Prostate gland (tissue), 2 donors: ENCODE measurements at regions not wholly inside any gene's neighbourhood (a gene's known extent, or its start where the extent isn't known, plus 50 kb on each side); places are given as distances from the start of the nearest gene placed in this dataset.

ENCODE experiments used
- POLR2A ChIP-seq: fragments of 450-650 bp; IDR thresholded peaks from one replicate; pipeline ENCODE4 v1.6.1; 2016; ENCODE audit warnings: antibody characterized with exemption, mild to moderate bottlenecking
- POLR2AphosphoS5 ChIP-seq: sonication (generic); formaldehyde crosslinking; IDR thresholded peaks from one replicate; pipeline ENCODE4 v1.6.1; 2017; ENCODE audit warnings: antibody characterized with exemption
- TF ChIP-seq, protein P1 (sequence below), 4 experiments: fragments of 200-600 bp in 2 of 4; fragments of 450-650 bp in 2 of 4; sonication (generic) in 2 of 4; IDR thresholded peaks; 1 replicate in 3 of 4; 2 replicates in 1 of 4; pipeline ENCODE4 v1.5.1; 2016 to 2019; ENCODE audit warnings: antibody characterized with exemption in 4 of 4, mild to moderate bottlenecking in 2 of 4, moderate library complexity in 2 of 4

DNA sequence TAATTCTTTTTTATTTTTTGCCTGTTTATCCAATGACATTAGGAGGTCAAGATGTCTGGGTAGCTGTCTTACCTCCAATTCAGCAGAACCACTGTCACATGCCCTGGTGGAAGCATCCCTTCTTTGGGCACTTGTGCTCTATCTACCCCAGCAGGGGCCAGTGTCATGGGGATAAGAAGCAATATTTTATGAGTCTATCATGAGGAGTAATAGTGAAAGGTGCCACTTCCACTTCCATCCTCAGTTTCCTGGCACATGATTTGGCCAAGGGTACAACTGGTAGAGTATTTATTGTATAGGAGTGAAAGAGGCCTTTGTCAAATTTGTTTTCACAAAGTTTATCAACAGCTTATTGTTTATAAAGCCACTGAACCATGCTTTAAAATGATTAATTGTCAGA, 112.5 kb downstream of the CCDC71L start:
- TF ChIP-seq POLR2A, result no peak
- TF ChIP-seq, protein P1, sequence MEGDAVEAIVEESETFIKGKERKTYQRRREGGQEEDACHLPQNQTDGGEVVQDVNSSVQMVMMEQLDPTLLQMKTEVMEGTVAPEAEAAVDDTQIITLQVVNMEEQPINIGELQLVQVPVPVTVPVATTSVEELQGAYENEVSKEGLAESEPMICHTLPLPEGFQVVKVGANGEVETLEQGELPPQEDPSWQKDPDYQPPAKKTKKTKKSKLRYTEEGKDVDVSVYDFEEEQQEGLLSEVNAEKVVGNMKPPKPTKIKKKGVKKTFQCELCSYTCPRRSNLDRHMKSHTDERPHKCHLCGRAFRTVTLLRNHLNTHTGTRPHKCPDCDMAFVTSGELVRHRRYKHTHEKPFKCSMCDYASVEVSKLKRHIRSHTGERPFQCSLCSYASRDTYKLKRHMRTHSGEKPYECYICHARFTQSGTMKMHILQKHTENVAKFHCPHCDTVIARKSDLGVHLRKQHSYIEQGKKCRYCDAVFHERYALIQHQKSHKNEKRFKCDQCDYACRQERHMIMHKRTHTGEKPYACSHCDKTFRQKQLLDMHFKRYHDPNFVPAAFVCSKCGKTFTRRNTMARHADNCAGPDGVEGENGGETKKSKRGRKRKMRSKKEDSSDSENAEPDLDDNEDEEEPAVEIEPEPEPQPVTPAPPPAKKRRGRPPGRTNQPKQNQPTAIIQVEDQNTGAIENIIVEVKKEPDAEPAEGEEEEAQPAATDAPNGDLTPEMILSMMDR (IDR thresholded peaks at IDR 0.05), result no peak
- TF ChIP-seq POLR2AphosphoS5, result no peak
